ENCODE measurements at regions not wholly inside any gene's neighbourhood (a gene's known extent, or its start where the extent isn't known, plus 50 kb on each side); places are given as distances from the start of the nearest gene placed in this dataset.

DNA sequence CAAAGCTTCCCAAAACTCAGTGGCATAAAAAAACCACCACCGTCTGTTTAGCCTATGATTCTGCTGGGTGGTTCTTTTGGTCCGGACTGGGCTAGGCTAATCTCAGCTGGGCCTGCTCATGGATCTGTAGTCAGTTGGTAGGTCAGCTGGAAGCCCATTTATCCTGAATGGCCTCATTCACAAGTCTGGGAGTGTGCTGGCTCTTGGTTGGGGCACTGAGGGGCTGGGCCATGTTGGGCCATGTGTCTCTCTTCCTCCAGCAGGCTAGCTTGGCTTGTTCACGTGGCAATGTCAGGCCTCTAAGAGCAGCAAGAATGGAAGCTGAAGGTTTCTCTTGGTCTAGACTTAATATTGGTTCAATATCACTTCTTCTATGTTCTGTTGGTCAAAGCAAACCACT is 95.7 kb upstream of the HS6ST1 start:
- TF ChIP-seq, protein P1, sequence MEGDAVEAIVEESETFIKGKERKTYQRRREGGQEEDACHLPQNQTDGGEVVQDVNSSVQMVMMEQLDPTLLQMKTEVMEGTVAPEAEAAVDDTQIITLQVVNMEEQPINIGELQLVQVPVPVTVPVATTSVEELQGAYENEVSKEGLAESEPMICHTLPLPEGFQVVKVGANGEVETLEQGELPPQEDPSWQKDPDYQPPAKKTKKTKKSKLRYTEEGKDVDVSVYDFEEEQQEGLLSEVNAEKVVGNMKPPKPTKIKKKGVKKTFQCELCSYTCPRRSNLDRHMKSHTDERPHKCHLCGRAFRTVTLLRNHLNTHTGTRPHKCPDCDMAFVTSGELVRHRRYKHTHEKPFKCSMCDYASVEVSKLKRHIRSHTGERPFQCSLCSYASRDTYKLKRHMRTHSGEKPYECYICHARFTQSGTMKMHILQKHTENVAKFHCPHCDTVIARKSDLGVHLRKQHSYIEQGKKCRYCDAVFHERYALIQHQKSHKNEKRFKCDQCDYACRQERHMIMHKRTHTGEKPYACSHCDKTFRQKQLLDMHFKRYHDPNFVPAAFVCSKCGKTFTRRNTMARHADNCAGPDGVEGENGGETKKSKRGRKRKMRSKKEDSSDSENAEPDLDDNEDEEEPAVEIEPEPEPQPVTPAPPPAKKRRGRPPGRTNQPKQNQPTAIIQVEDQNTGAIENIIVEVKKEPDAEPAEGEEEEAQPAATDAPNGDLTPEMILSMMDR (IDR thresholded peaks at IDR 0.05) = no peak
- TF ChIP-seq EZH2phosphoT487 (IDR thresholded peaks at IDR 0.05) (no peak), EZH2 (IDR thresholded peaks at IDR 0.05) (no peak)

Measured in neural progenitor cell (in vitro differentiated cells).